ENCODE measurements at regions not wholly inside any gene's neighbourhood (a gene's known extent, or its start where the extent isn't known, plus 50 kb on each side); places are given as distances from the start of the nearest gene placed in this dataset.

GRCh38 chr10:59454171-59454919 lies 92.0 kb upstream of the FAM13C start (continued):
- TF ChIP-seq ZNF609 (CRISPR knock-in tag; IDR thresholded peaks at IDR 0.05; ENCODE audit: borderline replicate concordance) (no peak), CREB3L1 (IDR thresholded peaks at IDR 0.05; ENCODE audit: borderline replicate concordance, low read depth) (no peak), OTX1 (CRISPR knock-in tag; IDR thresholded peaks at IDR 0.05) (no peak), SAP30 (IDR thresholded peaks at IDR 0.05; ENCODE audit: borderline replicate concordance, insufficient read depth, low read depth, low read length, poor library complexity, severe bottlenecking) (no peak), ZBTB2 (IDR thresholded peaks at IDR 0.05) (no peak), ZNF280B (CRISPR knock-in tag; IDR thresholded peaks at IDR 0.05) (no peak), GTF2F1 (IDR thresholded peaks at IDR 0.05; ENCODE audit: low read depth, low read length) (no peak), ZBTB5 (IDR thresholded peaks at IDR 0.05) (no peak), TCF7L2 (IDR thresholded peaks at IDR 0.05; ENCODE audit: low read depth, low read length) (no peak), RNF2 (IDR thresholded peaks at IDR 0.05) (no peak)
